ENCODE measurements at regions not wholly inside any gene's neighbourhood (a gene's known extent, or its start where the extent isn't known, plus 50 kb on each side); places are given as distances from the start of the nearest gene placed in this dataset.

GRCh38 chr4:96380106-96380505 is 540.2 kb downstream of the PDHA2 start:
- TF ChIP-seq EZH2 (IDR thresholded peaks at IDR 0.05; ENCODE audit: insufficient read depth, low read length): no peak
- TF ChIP-seq CTCF (IDR thresholded peaks at IDR 0.05; ENCODE audit: insufficient read depth, low read depth, low read length): no peak
- Histone ChIP-seq H3K9me3 (ENCODE audit: insufficient read depth, low read depth, low read length) (no peaks in the 10 kb centered on the region), H3K4me3 (ENCODE audit: insufficient read depth, low read depth, low read length) (no peak overlapping the region), H3K36me3 (ENCODE audit: insufficient read depth, low read length) (no peaks in the 10 kb centered on the region), H3K79me2 (ENCODE audit: insufficient read depth, low read length) (no peaks in the 10 kb centered on the region), H3K4me2 (ENCODE audit: low read length) (no peak overlapping the region), H3K27me3 (ENCODE audit: insufficient read depth, low read length) (no peaks in the 10 kb centered on the region), H4K20me1 (ENCODE audit: insufficient read depth, low read length) (no peaks in the 10 kb centered on the region), H2AFZ (ENCODE audit: low read depth, low read length) (no peak overlapping the region), H3K4me1 (ENCODE audit: insufficient read depth, low read length) (no peaks in the 10 kb centered on the region), H3K27ac (ENCODE audit: low read depth, low read length) (no peak overlapping the region), H3K9ac (ENCODE audit: low read length) (no peak overlapping the region)
- H3K27me3 Mint-ChIP-seq (ENCODE audit: low read depth, unreplicated experiment): no peaks in the 10 kb centered on the region
- H3K9me3 Mint-ChIP-seq (ENCODE audit: unreplicated experiment): no peaks in the 10 kb centered on the region
- DNase-seq (ENCODE audit: low read depth) (no peak), FAIRE-seq (no peak)
- no peak overlapping the region for H3K27ac Mint-ChIP-seq (ENCODE audit: unreplicated experiment)
- no peaks in the 10 kb centered on the region for H3K4me1 Mint-ChIP-seq (ENCODE audit: low read depth, unreplicated experiment)
- no peaks in the 10 kb centered on the region for H3K36me3 Mint-ChIP-seq (ENCODE audit: low read depth, unreplicated experiment)
- no peak overlapping the region for H3K4me3 Mint-ChIP-seq (ENCODE audit: unreplicated experiment)

- no peak overlapping the region for H3K27ac ChIP-seq (ENCODE audit: low read depth, low read length)
- H3K36me3 ChIP-seq (ENCODE audit: insufficient read depth, low read length): no peaks in the 10 kb centered on the region
- FAIRE-seq (no peak), DNase-seq (ENCODE audit: low read depth) (no peak)
- H2AFZ ChIP-seq (ENCODE audit: low read depth, low read length): no peak overlapping the region
- H3K4me2 ChIP-seq (ENCODE audit: low read length): no peak overlapping the region
- H3K4me3 Mint-ChIP-seq (ENCODE audit: unreplicated experiment): no peak overlapping the region
- no peak overlapping the region for H3K4me3 ChIP-seq (ENCODE audit: insufficient read depth, low read depth, low read length)
- no peaks in the 10 kb centered on the region for H3K4me1 ChIP-seq (ENCODE audit: insufficient read depth, low read length)
- H4K20me1 ChIP-seq (ENCODE audit: insufficient read depth, low read length): no peaks in the 10 kb centered on the region
- no peaks in the 10 kb centered on the region for H3K27me3 ChIP-seq (ENCODE audit: insufficient read depth, low read length)
- H3K9me3 Mint-ChIP-seq (ENCODE audit: unreplicated experiment): no peaks in the 10 kb centered on the region
- H3K9ac ChIP-seq (ENCODE audit: low read length): no peak overlapping the region
- no peak for TF ChIP-seq EZH2 (IDR thresholded peaks at IDR 0.05; ENCODE audit: insufficient read depth, low read length)
- no peak for TF ChIP-seq CTCF (IDR thresholded peaks at IDR 0.05; ENCODE audit: insufficient read depth, low read depth, low read length)
- no peaks in the 10 kb centered on the region for H3K9me3 ChIP-seq (ENCODE audit: insufficient read depth, low read depth, low read length)
- no peaks in the 10 kb centered on the region for H3K4me1 Mint-ChIP-seq (ENCODE audit: low read depth, unreplicated experiment)
- no peaks in the 10 kb centered on the region for H3K27me3 Mint-ChIP-seq (ENCODE audit: low read depth, unreplicated experiment)
- H3K27ac Mint-ChIP-seq (ENCODE audit: unreplicated experiment): no peak overlapping the region
- H3K79me2 ChIP-seq (ENCODE audit: insufficient read depth, low read length): no peaks in the 10 kb centered on the region
- H3K36me3 Mint-ChIP-seq (ENCODE audit: low read depth, unreplicated experiment): no peaks in the 10 kb centered on the region
Observed at GRCh38 chr4:96383349-96383748, 543.5 kb downstream of the PDHA2 start.

- TF ChIP-seq EZH2 (IDR thresholded peaks at IDR 0.05; ENCODE audit: insufficient read depth, low read length): no peak
- TF ChIP-seq CTCF (IDR thresholded peaks at IDR 0.05; ENCODE audit: insufficient read depth, low read depth, low read length): no peak
- no peaks in the 10 kb centered on the region for H3K9me3 ChIP-seq (ENCODE audit: insufficient read depth, low read depth, low read length)
- H2AFZ ChIP-seq (ENCODE audit: low read depth, low read length): no peak overlapping the region
- no peak overlapping the region for H3K4me2 ChIP-seq (ENCODE audit: low read length)
- H3K36me3 Mint-ChIP-seq (ENCODE audit: low read depth, unreplicated experiment): no peaks in the 10 kb centered on the region
- H3K4me1 ChIP-seq (ENCODE audit: insufficient read depth, low read length): no peaks in the 10 kb centered on the region
- no peaks in the 10 kb centered on the region for H4K20me1 ChIP-seq (ENCODE audit: insufficient read depth, low read length)
- H3K79me2 ChIP-seq (ENCODE audit: insufficient read depth, low read length): no peaks in the 10 kb centered on the region
- FAIRE-seq (no peak), DNase-seq (ENCODE audit: low read depth) (no peak)
- H3K27ac Mint-ChIP-seq (ENCODE audit: unreplicated experiment): no peak overlapping the region
- no peak overlapping the region for H3K27ac ChIP-seq (ENCODE audit: low read depth, low read length)
- H3K9ac ChIP-seq (ENCODE audit: low read length): no peak overlapping the region
- H3K27me3 Mint-ChIP-seq (ENCODE audit: low read depth, unreplicated experiment): no peaks in the 10 kb centered on the region
- H3K27me3 ChIP-seq (ENCODE audit: insufficient read depth, low read length): no peaks in the 10 kb centered on the region
- H3K36me3 ChIP-seq (ENCODE audit: insufficient read depth, low read length): no peaks in the 10 kb centered on the region
- H3K9me3 Mint-ChIP-seq (ENCODE audit: unreplicated experiment): peaks cover 3% of the 10 kb centered on the region
- no peaks in the 10 kb centered on the region for H3K4me1 Mint-ChIP-seq (ENCODE audit: low read depth, unreplicated experiment)
- H3K4me3 ChIP-seq (ENCODE audit: insufficient read depth, low read depth, low read length): no peak overlapping the region
- no peak overlapping the region for H3K4me3 Mint-ChIP-seq (ENCODE audit: unreplicated experiment)
Observed at GRCh38 chr4:96389770-96390169, 549.9 kb downstream of the PDHA2 start.
